ENCODE measurements at regions not wholly inside any gene's neighbourhood (a gene's known extent, or its start where the extent isn't known, plus 50 kb on each side); places are given as distances from the start of the nearest gene placed in this dataset.
A peak's percentile ranks its signal among the peaks of the same experiment; 100 is the strongest.

DNA sequence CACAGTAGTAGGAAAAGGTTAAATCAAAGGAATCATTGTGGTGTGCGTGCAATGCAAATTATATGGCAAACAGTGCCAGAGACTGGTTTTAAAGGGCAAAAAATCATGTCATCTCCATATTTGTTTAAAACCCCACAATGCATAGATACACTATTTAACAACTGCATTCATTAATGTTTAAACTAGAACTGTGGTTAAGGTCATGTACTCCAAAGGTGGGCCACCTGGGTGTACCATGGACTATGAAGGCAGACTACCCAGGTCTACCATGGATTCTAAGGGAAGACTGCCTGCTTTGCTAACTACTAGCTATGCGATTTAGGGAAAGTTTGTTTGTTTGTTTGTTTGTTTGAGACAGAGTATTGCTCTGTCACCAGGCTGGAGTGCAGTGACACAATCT is 356.3 kb downstream of the ZEB2 start:
- TF ChIP-seq, protein P1, sequence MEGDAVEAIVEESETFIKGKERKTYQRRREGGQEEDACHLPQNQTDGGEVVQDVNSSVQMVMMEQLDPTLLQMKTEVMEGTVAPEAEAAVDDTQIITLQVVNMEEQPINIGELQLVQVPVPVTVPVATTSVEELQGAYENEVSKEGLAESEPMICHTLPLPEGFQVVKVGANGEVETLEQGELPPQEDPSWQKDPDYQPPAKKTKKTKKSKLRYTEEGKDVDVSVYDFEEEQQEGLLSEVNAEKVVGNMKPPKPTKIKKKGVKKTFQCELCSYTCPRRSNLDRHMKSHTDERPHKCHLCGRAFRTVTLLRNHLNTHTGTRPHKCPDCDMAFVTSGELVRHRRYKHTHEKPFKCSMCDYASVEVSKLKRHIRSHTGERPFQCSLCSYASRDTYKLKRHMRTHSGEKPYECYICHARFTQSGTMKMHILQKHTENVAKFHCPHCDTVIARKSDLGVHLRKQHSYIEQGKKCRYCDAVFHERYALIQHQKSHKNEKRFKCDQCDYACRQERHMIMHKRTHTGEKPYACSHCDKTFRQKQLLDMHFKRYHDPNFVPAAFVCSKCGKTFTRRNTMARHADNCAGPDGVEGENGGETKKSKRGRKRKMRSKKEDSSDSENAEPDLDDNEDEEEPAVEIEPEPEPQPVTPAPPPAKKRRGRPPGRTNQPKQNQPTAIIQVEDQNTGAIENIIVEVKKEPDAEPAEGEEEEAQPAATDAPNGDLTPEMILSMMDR (IDR thresholded peaks at IDR 0.05; ENCODE audit: unreplicated experiment) = no peak
- DNase-seq (ENCODE audit: low spot score, unreplicated experiment) = no peak
- H3K4me3 Mint-ChIP-seq (ENCODE audit: low read depth) = no peak overlapping the region
- peaks cover 2% of the 10 kb centered on the region for H3K4me1 Mint-ChIP-seq (ENCODE audit: low read depth)
- H3K27ac Mint-ChIP-seq = no peak overlapping the region
- H3K36me3 Mint-ChIP-seq (ENCODE audit: insufficient read depth) = no peaks in the 10 kb centered on the region
- H3K9me3 Mint-ChIP-seq (ENCODE audit: low read depth) = no peaks in the 10 kb centered on the region
- no peaks in the 10 kb centered on the region for H3K27me3 Mint-ChIP-seq

- Mint-ChIP-seq H3K27me3 (no peaks in the 10 kb centered on the region), H3K9me3 (ENCODE audit: low read depth) (no peaks in the 10 kb centered on the region), H3K4me3 (ENCODE audit: low read depth) (no peak overlapping the region), H3K4me1 (ENCODE audit: low read depth) (peaks cover 2% of the 10 kb centered on the region), H3K27ac (no peak overlapping the region), H3K36me3 (ENCODE audit: insufficient read depth) (no peaks in the 10 kb centered on the region)
- TF ChIP-seq, protein P1 (IDR thresholded peaks at IDR 0.05; ENCODE audit: unreplicated experiment) = peak; percentile 61
- peak; percentile 8 for DNase-seq (ENCODE audit: low spot score, unreplicated experiment)
These were observed 357.3 kb downstream of the ZEB2 start for GRCh38 chr2:144162652-144163051.

DNA sequence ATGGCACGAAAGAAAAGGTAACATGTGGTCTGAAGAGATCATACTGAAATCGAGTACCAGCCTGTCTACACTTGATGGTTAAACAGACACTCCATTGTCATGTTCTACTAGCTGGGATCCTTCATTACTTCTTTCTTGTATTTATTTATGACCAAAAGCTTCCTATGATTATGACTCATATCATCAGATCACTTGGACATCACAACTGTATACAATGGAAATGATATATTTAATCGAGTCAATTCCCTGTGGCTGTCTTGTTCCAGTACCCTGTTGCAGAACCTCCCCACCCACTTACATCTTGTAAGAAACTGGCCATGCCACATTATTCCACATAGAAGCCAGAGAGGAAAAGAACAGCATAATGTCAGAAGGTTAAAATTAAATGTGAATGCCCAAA is 358.9 kb downstream of the ZEB2 start:
- Mint-ChIP-seq H3K27ac (no peak overlapping the region), H3K4me3 (ENCODE audit: low read depth) (no peak overlapping the region), H3K9me3 (ENCODE audit: low read depth) (no peaks in the 10 kb centered on the region), H3K4me1 (ENCODE audit: low read depth) (peaks cover 2% of the 10 kb centered on the region), H3K27me3 (no peaks in the 10 kb centered on the region), H3K36me3 (ENCODE audit: insufficient read depth) (no peaks in the 10 kb centered on the region)
- no peak for DNase-seq (ENCODE audit: low spot score, unreplicated experiment)
- TF ChIP-seq, protein P1 (IDR thresholded peaks at IDR 0.05; ENCODE audit: unreplicated experiment) = no peak

GRCh38 chr2:144159240-144159639 is 360.7 kb downstream of the ZEB2 start:
- H3K4me1 Mint-ChIP-seq (ENCODE audit: low read depth) = peaks cover 2% of the 10 kb centered on the region
- H3K4me3 Mint-ChIP-seq (ENCODE audit: low read depth) = no peak overlapping the region
- TF ChIP-seq, protein P1 (IDR thresholded peaks at IDR 0.05; ENCODE audit: unreplicated experiment) = no peak
- H3K27me3 Mint-ChIP-seq = no peaks in the 10 kb centered on the region
- no peaks in the 10 kb centered on the region for H3K36me3 Mint-ChIP-seq (ENCODE audit: insufficient read depth)
- DNase-seq (ENCODE audit: low spot score, unreplicated experiment) = no peak
- H3K27ac Mint-ChIP-seq = no peak overlapping the region
- no peaks in the 10 kb centered on the region for H3K9me3 Mint-ChIP-seq (ENCODE audit: low read depth)

DNA sequence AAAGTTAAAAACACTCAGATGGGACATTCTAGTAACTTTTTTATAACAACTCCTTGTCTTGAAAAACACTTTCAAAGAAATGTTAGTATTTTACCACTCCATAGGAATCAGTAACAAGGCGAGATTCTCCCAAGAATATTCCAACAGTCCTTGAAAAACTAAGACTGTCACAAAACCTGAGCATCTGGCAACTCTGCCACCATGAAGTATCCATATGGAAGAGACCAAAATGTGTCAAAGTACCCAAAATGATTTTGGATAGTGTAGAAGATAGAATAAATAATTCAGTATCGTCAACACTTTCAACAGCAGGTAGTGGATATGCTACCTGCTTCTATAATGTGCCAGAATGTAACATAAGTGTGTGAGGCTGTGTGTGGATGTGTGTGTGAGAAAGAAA is 361.8 kb downstream of the ZEB2 start:
- H3K27me3 Mint-ChIP-seq = no peaks in the 10 kb centered on the region
- H3K4me1 Mint-ChIP-seq (ENCODE audit: low read depth) = peaks cover 2% of the 10 kb centered on the region
- H3K36me3 Mint-ChIP-seq (ENCODE audit: insufficient read depth) = no peaks in the 10 kb centered on the region
- H3K9me3 Mint-ChIP-seq (ENCODE audit: low read depth) = no peaks in the 10 kb centered on the region
- H3K27ac Mint-ChIP-seq = no peak overlapping the region
- TF ChIP-seq, protein P1 (IDR thresholded peaks at IDR 0.05; ENCODE audit: unreplicated experiment) = no peak
- DNase-seq (ENCODE audit: low spot score, unreplicated experiment) = no peak
- H3K4me3 Mint-ChIP-seq (ENCODE audit: low read depth) = no peak overlapping the region

All from progenitor cell of endocrine pancreas (in vitro differentiated cells).